Ishikawa (cell line): ENCODE measurements at regions not wholly inside any gene's neighbourhood (a gene's known extent, or its start where the extent isn't known, plus 50 kb on each side); places are given as distances from the start of the nearest gene placed in this dataset.

Experiments
- CEBPB ChIP-seq: IDR thresholded peaks from 2 replicates; pipeline ENCODE4 v1.6.1; 2012
- CREB1 ChIP-seq: IDR thresholded peaks from 2 replicates; pipeline ENCODE4 v1.6.1; 2012; ENCODE audit warnings: low read depth
- EGR1 ChIP-seq: IDR thresholded peaks from 2 replicates; pipeline ENCODE4 v1.6.1; 2012
- EP300 ChIP-seq: IDR thresholded peaks from 2 replicates; pipeline ENCODE4 v1.6.1; 2012; ENCODE audit warnings: borderline replicate concordance
- FOXM1 ChIP-seq: IDR thresholded peaks from 2 replicates; pipeline ENCODE4 v1.6.1; 2012; ENCODE audit warnings: low read depth, borderline replicate concordance
- NFIC ChIP-seq: IDR thresholded peaks from 2 replicates; pipeline ENCODE4 v1.6.1; 2012
- RAD21 ChIP-seq: IDR thresholded peaks from 2 replicates; pipeline ENCODE4 v1.6.1; 2012; ENCODE audit warnings: low read depth
- TAF1 ChIP-seq: IDR thresholded peaks from 2 replicates; pipeline ENCODE4 v1.6.1; 2012; ENCODE audit warnings: low read depth, mild to moderate bottlenecking
- TCF12 ChIP-seq: IDR thresholded peaks from 2 replicates; pipeline ENCODE4 v1.6.1; 2012; ENCODE audit warnings: low read depth
- TEAD4 ChIP-seq: IDR thresholded peaks from 2 replicates; pipeline ENCODE4 v1.6.1; 2012
- YY1 ChIP-seq: IDR thresholded peaks from 2 replicates; pipeline ENCODE4 v1.6.1; 2012; ENCODE audit warnings: low read depth
- ZBTB7A ChIP-seq: IDR thresholded peaks from 2 replicates; pipeline ENCODE4 v1.6.1; 2012; ENCODE audit warnings: low read depth
- TF ChIP-seq, protein P1 (sequence below): IDR thresholded peaks from 2 replicates; pipeline ENCODE4 v1.6.1; 2012
- TF ChIP-seq, protein P2 (sequence below): IDR thresholded peaks from 2 replicates; pipeline ENCODE4 v1.6.1; 2012
- TF ChIP-seq, protein P3 (sequence below): IDR thresholded peaks from 2 replicates; pipeline ENCODE4 v1.6.1; 2012; ENCODE audit warnings: low read depth, mild to moderate bottlenecking

DNA sequence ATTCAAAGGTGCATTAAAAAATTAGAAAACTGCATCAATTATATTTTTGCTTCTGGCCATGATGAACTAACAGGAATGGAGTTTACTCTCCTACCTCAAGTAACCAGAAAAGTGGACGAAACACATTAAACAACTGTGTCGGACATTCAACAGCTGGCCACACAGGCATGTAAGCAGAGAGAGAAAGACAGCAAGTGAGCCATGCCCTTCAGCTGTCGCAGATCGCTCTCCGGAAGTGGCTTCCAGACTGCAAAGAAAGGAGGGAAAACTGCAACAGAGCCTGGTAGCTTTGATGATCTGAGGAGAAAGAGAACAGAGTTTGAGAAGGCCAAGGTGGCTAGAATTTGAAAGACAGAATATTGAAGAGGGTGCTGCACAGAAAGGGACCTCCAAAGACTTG, 557.2 kb downstream of the MATN1 start:
- TF ChIP-seq CEBPB: no peak

DNA sequence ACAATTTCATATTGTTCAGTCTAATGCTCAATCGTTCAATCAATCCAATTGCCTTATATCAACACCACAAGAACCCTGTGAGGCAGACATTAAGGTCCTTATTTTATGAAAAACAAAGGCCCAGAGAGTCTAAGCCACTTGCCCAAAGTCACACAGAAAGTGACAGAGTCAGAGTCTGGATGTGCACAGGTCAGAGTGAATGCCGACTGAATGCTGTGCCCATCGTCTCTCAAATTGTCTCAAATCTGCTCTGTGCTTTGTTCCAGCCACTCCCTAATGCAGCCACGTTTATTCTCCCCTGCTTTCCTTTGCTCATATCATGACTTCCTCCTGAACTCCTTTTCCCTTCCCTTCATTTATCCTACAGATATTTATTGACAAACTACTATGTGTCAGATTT, 558.3 kb downstream of the MATN1 start:
- TF ChIP-seq TAF1 (no peak), CEBPB (no peak), EP300 (no peak), RAD21 (no peak), EGR1 (no peak), FOXM1 (no peak), TCF12 (no peak), CREB1 (no peak), YY1 (no peak), ZBTB7A (no peak), NFIC (no peak), TEAD4 (no peak)
- TF ChIP-seq, protein P1, sequence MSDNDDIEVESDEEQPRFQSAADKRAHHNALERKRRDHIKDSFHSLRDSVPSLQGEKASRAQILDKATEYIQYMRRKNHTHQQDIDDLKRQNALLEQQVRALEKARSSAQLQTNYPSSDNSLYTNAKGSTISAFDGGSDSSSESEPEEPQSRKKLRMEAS: no peak
- TF ChIP-seq, protein P2, sequence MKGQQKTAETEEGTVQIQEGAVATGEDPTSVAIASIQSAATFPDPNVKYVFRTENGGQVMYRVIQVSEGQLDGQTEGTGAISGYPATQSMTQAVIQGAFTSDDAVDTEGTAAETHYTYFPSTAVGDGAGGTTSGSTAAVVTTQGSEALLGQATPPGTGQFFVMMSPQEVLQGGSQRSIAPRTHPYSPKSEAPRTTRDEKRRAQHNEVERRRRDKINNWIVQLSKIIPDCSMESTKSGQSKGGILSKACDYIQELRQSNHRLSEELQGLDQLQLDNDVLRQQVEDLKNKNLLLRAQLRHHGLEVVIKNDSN: no peak
- TF ChIP-seq, protein P3, sequence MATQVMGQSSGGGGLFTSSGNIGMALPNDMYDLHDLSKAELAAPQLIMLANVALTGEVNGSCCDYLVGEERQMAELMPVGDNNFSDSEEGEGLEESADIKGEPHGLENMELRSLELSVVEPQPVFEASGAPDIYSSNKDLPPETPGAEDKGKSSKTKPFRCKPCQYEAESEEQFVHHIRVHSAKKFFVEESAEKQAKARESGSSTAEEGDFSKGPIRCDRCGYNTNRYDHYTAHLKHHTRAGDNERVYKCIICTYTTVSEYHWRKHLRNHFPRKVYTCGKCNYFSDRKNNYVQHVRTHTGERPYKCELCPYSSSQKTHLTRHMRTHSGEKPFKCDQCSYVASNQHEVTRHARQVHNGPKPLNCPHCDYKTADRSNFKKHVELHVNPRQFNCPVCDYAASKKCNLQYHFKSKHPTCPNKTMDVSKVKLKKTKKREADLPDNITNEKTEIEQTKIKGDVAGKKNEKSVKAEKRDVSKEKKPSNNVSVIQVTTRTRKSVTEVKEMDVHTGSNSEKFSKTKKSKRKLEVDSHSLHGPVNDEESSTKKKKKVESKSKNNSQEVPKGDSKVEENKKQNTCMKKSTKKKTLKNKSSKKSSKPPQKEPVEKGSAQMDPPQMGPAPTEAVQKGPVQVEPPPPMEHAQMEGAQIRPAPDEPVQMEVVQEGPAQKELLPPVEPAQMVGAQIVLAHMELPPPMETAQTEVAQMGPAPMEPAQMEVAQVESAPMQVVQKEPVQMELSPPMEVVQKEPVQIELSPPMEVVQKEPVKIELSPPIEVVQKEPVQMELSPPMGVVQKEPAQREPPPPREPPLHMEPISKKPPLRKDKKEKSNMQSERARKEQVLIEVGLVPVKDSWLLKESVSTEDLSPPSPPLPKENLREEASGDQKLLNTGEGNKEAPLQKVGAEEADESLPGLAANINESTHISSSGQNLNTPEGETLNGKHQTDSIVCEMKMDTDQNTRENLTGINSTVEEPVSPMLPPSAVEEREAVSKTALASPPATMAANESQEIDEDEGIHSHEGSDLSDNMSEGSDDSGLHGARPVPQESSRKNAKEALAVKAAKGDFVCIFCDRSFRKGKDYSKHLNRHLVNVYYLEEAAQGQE: no peak

DNA sequence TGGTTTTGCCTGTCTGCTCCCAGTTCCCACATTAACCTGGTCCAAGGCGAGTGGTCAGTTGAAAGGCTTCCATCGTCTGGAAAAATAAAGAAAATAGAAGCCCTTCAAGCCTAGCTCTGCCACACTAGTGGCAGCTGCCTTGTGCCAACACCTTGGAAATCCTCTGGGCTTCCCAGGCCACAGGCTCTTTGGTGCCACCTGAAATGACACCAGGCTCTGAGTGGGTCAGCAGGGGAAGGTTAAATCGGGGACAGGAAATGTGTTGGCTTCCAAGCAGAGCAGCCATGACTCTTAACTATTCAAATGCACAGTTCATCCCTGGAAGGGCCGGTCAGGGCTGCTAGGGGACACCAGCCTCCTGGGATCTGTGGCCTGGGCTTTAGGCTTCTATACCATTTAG, 558.7 kb downstream of the MATN1 start:
- TF ChIP-seq TCF12: no peak

DNA sequence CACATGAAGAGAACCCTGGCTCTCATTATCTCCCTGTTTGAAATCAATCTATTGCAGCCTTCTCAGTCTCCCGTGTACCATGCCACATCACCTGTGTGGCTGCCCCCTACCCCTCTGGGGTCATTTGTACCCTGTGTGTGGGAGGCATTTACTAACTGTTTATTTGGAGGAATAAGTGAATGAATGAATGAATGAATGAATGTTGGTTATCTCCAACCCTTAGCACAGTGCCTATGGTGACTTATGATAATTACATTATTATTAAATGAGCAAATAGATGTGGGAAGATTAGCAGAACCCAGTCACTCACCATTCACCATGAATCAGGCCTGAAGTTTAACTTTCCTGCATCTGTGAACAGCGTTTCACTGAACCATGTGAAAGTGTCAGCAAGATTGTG, 560.8 kb downstream of the MATN1 start:
- TF ChIP-seq TAF1: no peak
- no peak for TF ChIP-seq EGR1
- TF ChIP-seq, protein P3: no peak
- TF ChIP-seq, protein P2: no peak
- TF ChIP-seq EP300: no peak
- TF ChIP-seq, protein P1: no peak
- no peak for TF ChIP-seq TCF12

DNA sequence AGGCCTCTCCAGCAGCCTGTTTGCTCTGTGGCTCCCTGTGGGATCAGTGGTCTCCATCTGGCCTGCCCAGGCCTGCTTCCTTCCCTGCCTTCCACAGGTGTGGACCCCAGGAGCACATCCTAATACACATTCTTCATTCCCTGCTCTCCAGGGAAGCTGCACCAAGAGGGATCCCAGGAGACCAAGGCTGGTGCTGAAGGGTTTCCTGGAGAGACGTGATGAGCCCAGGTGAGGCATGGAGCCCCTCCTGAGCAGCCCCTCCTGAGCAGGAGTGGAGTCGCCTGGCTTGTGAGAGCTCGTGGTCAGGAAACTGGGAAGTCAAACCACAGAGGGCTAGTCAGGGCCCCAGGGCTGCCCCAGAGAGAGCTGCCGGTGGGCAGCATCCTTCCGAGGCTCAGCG, 561.4 kb downstream of the MATN1 start:
- TF ChIP-seq TCF12 (no peak), FOXM1 (no peak), NFIC (no peak), TAF1 (no peak), EGR1 (no peak), CEBPB (no peak), YY1 (no peak), RAD21 (no peak), EP300 (no peak), ZBTB7A (no peak), CREB1 (no peak), TEAD4 (no peak)
- TF ChIP-seq, protein P2: no peak
- TF ChIP-seq, protein P3: no peak
- TF ChIP-seq, protein P1: no peak
